Ovary (tissue), 7 donors: ENCODE measurements at regions not wholly inside any gene's neighbourhood (a gene's known extent, or its start where the extent isn't known, plus 50 kb on each side); places are given as distances from the start of the nearest gene placed in this dataset.

Experiments used
- DNase-seq, 5 donors: peaks; one replicate each; pipeline ENCODE4 v3.0.0-alpha.2; 2019 to 2020
- H3K27ac ChIP-seq, 2 donors: fragments of 200-600 bp; one replicate each; pipeline versions ENCODE4 v1.5.1 to v1.8.0; 2019 to 2022
- H3K27me3 ChIP-seq: fragments of 200-600 bp; one replicate; pipeline ENCODE4 v1.8.0; 2022
- H3K36me3 ChIP-seq: fragments of 200-600 bp; sonication (generic); one replicate; pipeline ENCODE4 v1.5.1; 2019
- H3K4me1 ChIP-seq: one replicate; pipeline ENCODE4 v1.8.1; 2013; ENCODE audit warnings: mild to moderate bottlenecking, moderate library complexity; ENCODE audit not compliant: insufficient read depth
- H3K4me3 ChIP-seq: fragments of 200-600 bp; sonication (generic); one replicate; pipeline ENCODE4 v1.5.1; 2017
- H3K9me3 ChIP-seq, 2 donors: fragments of 200-600 bp in 1 of 2; sonication (generic) in 1 of 2; one replicate each; pipeline versions ENCODE4 v1.5.1 to v1.8.1; 2013 to 2019; ENCODE audit warnings: mild to moderate bottlenecking in 1 of 2, moderate library complexity in 1 of 2
- EP300 ChIP-seq: sonication (generic); formaldehyde crosslinking; IDR thresholded peaks from one replicate; pipeline ENCODE4 v1.6.1; 2017; ENCODE audit warnings: antibody characterized with exemption
- POLR2A ChIP-seq: fragments of 450-650 bp; IDR thresholded peaks from one replicate; pipeline ENCODE4 v1.6.1; 2017; ENCODE audit warnings: antibody characterized with exemption, mild to moderate bottlenecking, moderate library complexity
- WGBS, 3 donors: extraction: QIAGEN DNeasy Blood & Tissue Kit in 1 of 3; methylation state at CpG; one replicate each; pipeline versions ENCODE4 v1.1.5 to v1.1.7; 2013 to 2017; 5-methylcytosine and 5-hydroxymethylcytosine counted together
- intact Hi-C, 4 donors: fragments of 100-400 bp; cut with DNase I; formaldehyde crosslinking; loops; one replicate each; pipeline versions ENCODE4 v1.11.0 to v1.15.1; 2022 to 2023
- TF ChIP-seq, protein P1 (sequence below), 3 donors: fragments of 450-650 bp in 2 of 3; fragments of 200-600 bp in 1 of 3; IDR thresholded peaks; one replicate each; pipeline versions ENCODE4 v1.5.1 to v1.8.0; 2016 to 2022; ENCODE audit warnings: antibody characterized with exemption in 3 of 3, mild to moderate bottlenecking in 1 of 3
- donor health status: DM: no; HTN: no; CAD: no; lungs with moderate emphysema.
- donor health status: DM: no; HTN: no; CAD: no.
- donor health status: Bipolar disorder and iron deficiency.
- donor health status: DM: no; HTN: no; CAD: no.
- donor health status: DM: yes; HTN: yes; CAD: no.

- H3K4me3 ChIP-seq = no peak overlapping the region
- H3K36me3 ChIP-seq = no peaks in the 10 kb centered on the region
- H3K27me3 ChIP-seq = no peaks in the 10 kb centered on the region
- TF ChIP-seq EP300 = no peak
- no peaks in the 10 kb centered on the region for H3K9me3 ChIP-seq
- H3K27ac ChIP-seq = peak overlapping the region in 1 of 2 donors; percentile 40
- DNase-seq = no peak
- H3K4me1 ChIP-seq = peaks cover 9% of the 10 kb centered on the region
- intact Hi-C loops = no loop called here
- 8 to 13% (median 11%) methylated on average over 13 of the region's 13 CpGs for WGBS, 3 donors
Observed at GRCh38 chr2:20939931-20940795, 103.7 kb downstream of the APOB start.

- H3K4me3 ChIP-seq = no peak overlapping the region
- TF ChIP-seq, protein P1, sequence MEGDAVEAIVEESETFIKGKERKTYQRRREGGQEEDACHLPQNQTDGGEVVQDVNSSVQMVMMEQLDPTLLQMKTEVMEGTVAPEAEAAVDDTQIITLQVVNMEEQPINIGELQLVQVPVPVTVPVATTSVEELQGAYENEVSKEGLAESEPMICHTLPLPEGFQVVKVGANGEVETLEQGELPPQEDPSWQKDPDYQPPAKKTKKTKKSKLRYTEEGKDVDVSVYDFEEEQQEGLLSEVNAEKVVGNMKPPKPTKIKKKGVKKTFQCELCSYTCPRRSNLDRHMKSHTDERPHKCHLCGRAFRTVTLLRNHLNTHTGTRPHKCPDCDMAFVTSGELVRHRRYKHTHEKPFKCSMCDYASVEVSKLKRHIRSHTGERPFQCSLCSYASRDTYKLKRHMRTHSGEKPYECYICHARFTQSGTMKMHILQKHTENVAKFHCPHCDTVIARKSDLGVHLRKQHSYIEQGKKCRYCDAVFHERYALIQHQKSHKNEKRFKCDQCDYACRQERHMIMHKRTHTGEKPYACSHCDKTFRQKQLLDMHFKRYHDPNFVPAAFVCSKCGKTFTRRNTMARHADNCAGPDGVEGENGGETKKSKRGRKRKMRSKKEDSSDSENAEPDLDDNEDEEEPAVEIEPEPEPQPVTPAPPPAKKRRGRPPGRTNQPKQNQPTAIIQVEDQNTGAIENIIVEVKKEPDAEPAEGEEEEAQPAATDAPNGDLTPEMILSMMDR (IDR thresholded peaks at IDR 0.05) = no peak
- no peak for TF ChIP-seq EP300
- TF ChIP-seq POLR2A = no peak
- WGBS, 3 donors = 85 to 87% (median 87%) methylated on average over 1 of the region's 1 CpG
- DNase-seq = no peak
- no peaks in the 10 kb centered on the region for H3K9me3 ChIP-seq
- H3K27ac ChIP-seq = no peak overlapping the region
- no peaks in the 10 kb centered on the region for H3K27me3 ChIP-seq
- intact Hi-C loops = no loop called here
- no peaks in the 10 kb centered on the region for H3K36me3 ChIP-seq
- peaks cover 11% of the 10 kb centered on the region for H3K4me1 ChIP-seq
Observed at GRCh38 chr2:20937353-20937752, 106.5 kb downstream of the APOB start.

GRCh38 chr2:20935168-20935775 lies 108.6 kb downstream of the APOB start:
- Histone ChIP-seq H3K4me3 (no peak overlapping the region), H3K4me1 (peaks cover 7% of the 10 kb centered on the region), H3K36me3 (no peaks in the 10 kb centered on the region), H3K27me3 (no peaks in the 10 kb centered on the region), H3K27ac (no peak overlapping the region), H3K9me3 (no peaks in the 10 kb centered on the region)
- DNase-seq = no peak
- no peak for TF ChIP-seq EP300
- 79 to 86% (median 86%) methylated on average over 11 of the region's 11 CpGs for WGBS, 3 donors
- intact Hi-C loops = no loop called here

DNA sequence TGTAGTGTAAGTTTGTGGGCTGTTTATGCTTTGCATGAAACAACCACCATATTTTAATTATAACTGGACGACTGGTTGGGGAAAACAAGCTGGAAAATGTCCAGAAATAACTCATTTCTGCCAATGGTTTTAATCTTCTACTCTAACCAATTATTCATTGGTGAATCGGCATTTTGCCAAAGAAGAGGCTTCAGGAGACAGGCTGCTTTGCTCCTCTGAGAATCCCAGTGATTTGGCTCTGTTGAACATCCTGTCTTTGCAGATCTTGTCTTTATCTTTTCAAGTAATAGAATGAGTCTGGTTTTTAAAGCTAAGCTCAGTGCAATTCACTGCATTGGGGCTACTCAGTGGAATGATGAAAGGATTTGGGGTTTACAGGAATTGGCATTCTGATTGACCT lies 109.6 kb downstream of the APOB start:
- H3K36me3 ChIP-seq = no peaks in the 10 kb centered on the region

GRCh38 chr2:20933714-20934113 lies 110.2 kb downstream of the APOB start:
- Histone ChIP-seq H3K36me3 (no peaks in the 10 kb centered on the region), H3K27me3 (no peaks in the 10 kb centered on the region), H3K4me3 (no peak overlapping the region), H3K4me1 (peaks cover 4% of the 10 kb centered on the region), H3K27ac (no peak overlapping the region), H3K9me3 (no peaks in the 10 kb centered on the region)
- no peak for DNase-seq
- intact Hi-C loops = no loop called here
- 5 to 8% (median 8%) methylated on average over 1 of the region's 1 CpG for WGBS, 3 donors
- TF ChIP-seq, protein P1 (IDR thresholded peaks at IDR 0.05) = no peak
- TF ChIP-seq POLR2A (no peak), EP300 (no peak)

More for the DNA sequence above, 109.6 kb downstream of the APOB start:
- no peak overlapping the region for H3K4me3 ChIP-seq
- no peaks in the 10 kb centered on the region for H3K9me3 ChIP-seq
- H3K27ac ChIP-seq = no peak overlapping the region
- H3K27me3 ChIP-seq = no peaks in the 10 kb centered on the region
- intact Hi-C loops = no loop called here
- H3K4me1 ChIP-seq = peaks cover 4% of the 10 kb centered on the region
- no peak for DNase-seq
- TF ChIP-seq POLR2A (no peak), EP300 (no peak)
- TF ChIP-seq, protein P1 (IDR thresholded peaks at IDR 0.05) = no peak
- WGBS, 3 donors = 10 to 21% (median 11%) methylated on average over 2 of the region's 2 CpGs
